ENCODE measurements at regions not wholly inside any gene's neighbourhood (a gene's known extent, or its start where the extent isn't known, plus 50 kb on each side); places are given as distances from the start of the nearest gene placed in this dataset.

- dilution Hi-C loops (cut with HindIII; ENCODE audit: low sequenced_read_pairs, unreplicated experiment): no loop called here
- intact Hi-C loops (cut with micrococcal nuclease): no loop called here
- H2AFZ ChIP-seq (replicated peaks; ENCODE audit: low read length, poor library complexity): no peak overlapping the region
- no peak overlapping the region for H2BK20ac ChIP-seq (ENCODE audit: low read depth, low read length)
- ATAC-seq (ENCODE audit: low read depth) (peak; percentile 42; the same call in 1 of the 2 replicates), DNase-seq (no peak)
- H2AK9ac ChIP-seq (replicated peaks; ENCODE audit: low read depth, low read length, poor library complexity): no peak overlapping the region
- H3K56ac ChIP-seq (ENCODE audit: extremely low read depth, insufficient read depth, low read length): no peak overlapping the region
- H2BK15ac ChIP-seq (ENCODE audit: low read depth, low read length): no peak overlapping the region
- H3K23ac ChIP-seq (ENCODE audit: low read depth, low read length): no peak overlapping the region
- in situ Hi-C loops (cut with MboI; ENCODE audit: low sequenced_read_pairs): no loop called here
- H3K4me3 ChIP-seq (ENCODE audit: insufficient read depth, low read depth, low read length): no peak overlapping the region
- no peak overlapping the region for H2BK5ac ChIP-seq (ENCODE audit: low read depth, low read length, poor library complexity, severe bottlenecking)
- no peak overlapping the region for H3K4ac ChIP-seq (ENCODE audit: low read depth, low read length)
- no peak overlapping the region for H3K9ac ChIP-seq (ENCODE audit: low read depth, low read length)
- no peaks in the 10 kb centered on the region for H3K4me1 ChIP-seq (ENCODE audit: control insufficient read depth, insufficient read depth, low read length)
- no peak overlapping the region for H4K5ac ChIP-seq (ENCODE audit: low read depth, low read length)
- no peak overlapping the region for H2AK5ac ChIP-seq (ENCODE audit: low read depth, low read length)
- H3K79me1 ChIP-seq (ENCODE audit: low read depth in 1 of 2, low read length in 2 of 2): no peaks in the 10 kb centered on the region
- H3K36me3 ChIP-seq (ENCODE audit: control insufficient read depth, insufficient read depth, low read length): no peaks in the 10 kb centered on the region
- H3K4me2 ChIP-seq (ENCODE audit: low read depth, low read length): no peak overlapping the region
- H4K20me1 ChIP-seq (ENCODE audit: insufficient read depth, low read length): no peaks in the 10 kb centered on the region
- no peak overlapping the region for H2BK120ac ChIP-seq (ENCODE audit: low read depth, low read length)
- H3K9me1 ChIP-seq (ENCODE audit: insufficient read depth, low read length): no peaks in the 10 kb centered on the region
- H4K91ac ChIP-seq (ENCODE audit: insufficient read depth, low read depth, low read length): no peak overlapping the region
- no peaks in the 10 kb centered on the region for H3K27me3 ChIP-seq (ENCODE audit: control insufficient read depth, insufficient read depth, low read length)
- no peak overlapping the region for H3K14ac ChIP-seq (replicated peaks; ENCODE audit: low read depth, low read length)
- H3K9me3 ChIP-seq (ENCODE audit: control insufficient read depth, insufficient read depth, low read length): no peaks in the 10 kb centered on the region
- no CpG with 5 or more reads among the region's 3 CpGs for WGBS, 2 experiments (ENCODE audit: extremely low coverage in 2 of 2, insufficient read length in 1 of 2)
- ChIA-PET POLR2A (ENCODE audit: unreplicated experiment) (no interaction called here), CTCF (no interaction called here)
- no TSS peak for BruUV-seq (replicated peaks)
- no peak overlapping the region for H3K18ac ChIP-seq (ENCODE audit: low read depth, low read length)
- TF ChIP-seq RAD21 (IDR thresholded peaks at IDR 0.05; ENCODE audit: low read length) (no peak), MAZ (IDR thresholded peaks at IDR 0.05; ENCODE audit: borderline replicate concordance, low read depth, low read length) (no peak), POLR2A (IDR thresholded peaks at IDR 0.05; ENCODE audit: low read depth, low read length) (no peak), USF2 (IDR thresholded peaks at IDR 0.05; ENCODE audit: low read depth, low read length) (no peak), CHD1 (IDR thresholded peaks at IDR 0.05; ENCODE audit: low read depth, low read length) (no peak)
- H3K27ac ChIP-seq (ENCODE audit: insufficient read depth, low read length): no peak overlapping the region
- no peak overlapping the region for H4K8ac ChIP-seq (ENCODE audit: low read depth in 2 of 2, low read length in 2 of 2)
Observed at GRCh38 chr6:126967296-126968005, 151.0 kb upstream of the RSPO3 start.
